ENCODE measurements at regions not wholly inside any gene's neighbourhood (a gene's known extent, or its start where the extent isn't known, plus 50 kb on each side); places are given as distances from the start of the nearest gene placed in this dataset.

DNA sequence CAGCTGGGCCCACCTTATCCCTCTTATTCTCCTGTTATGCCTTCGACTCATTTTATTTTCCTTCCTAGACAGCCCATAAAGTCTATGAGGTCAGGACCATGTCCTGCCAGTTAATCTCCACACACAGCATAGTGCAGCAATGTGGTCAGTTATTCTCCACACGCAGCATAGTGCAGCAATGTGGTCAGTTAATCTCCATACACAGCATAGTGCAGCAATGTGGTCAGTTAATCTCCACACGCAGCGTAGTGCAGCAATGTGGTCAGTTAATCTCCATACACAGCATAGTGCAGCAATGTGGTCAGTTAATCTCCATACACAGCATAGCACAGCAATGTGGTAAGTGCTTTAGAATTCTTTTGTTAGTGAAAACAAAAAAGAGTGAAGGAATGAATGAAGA lies 77.8 kb downstream of the TEX36 start:
- TF ChIP-seq, protein P1, sequence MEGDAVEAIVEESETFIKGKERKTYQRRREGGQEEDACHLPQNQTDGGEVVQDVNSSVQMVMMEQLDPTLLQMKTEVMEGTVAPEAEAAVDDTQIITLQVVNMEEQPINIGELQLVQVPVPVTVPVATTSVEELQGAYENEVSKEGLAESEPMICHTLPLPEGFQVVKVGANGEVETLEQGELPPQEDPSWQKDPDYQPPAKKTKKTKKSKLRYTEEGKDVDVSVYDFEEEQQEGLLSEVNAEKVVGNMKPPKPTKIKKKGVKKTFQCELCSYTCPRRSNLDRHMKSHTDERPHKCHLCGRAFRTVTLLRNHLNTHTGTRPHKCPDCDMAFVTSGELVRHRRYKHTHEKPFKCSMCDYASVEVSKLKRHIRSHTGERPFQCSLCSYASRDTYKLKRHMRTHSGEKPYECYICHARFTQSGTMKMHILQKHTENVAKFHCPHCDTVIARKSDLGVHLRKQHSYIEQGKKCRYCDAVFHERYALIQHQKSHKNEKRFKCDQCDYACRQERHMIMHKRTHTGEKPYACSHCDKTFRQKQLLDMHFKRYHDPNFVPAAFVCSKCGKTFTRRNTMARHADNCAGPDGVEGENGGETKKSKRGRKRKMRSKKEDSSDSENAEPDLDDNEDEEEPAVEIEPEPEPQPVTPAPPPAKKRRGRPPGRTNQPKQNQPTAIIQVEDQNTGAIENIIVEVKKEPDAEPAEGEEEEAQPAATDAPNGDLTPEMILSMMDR (IDR thresholded peaks at IDR 0.05), result no peak
- no peak for TF ChIP-seq POLR2A (IDR thresholded peaks at IDR 0.05)

Measured in right lobe of liver (tissue), 4 donors.